Astrocyte (in vitro differentiated cells and primary cell): ENCODE measurements at regions not wholly inside any gene's neighbourhood (a gene's known extent, or its start where the extent isn't known, plus 50 kb on each side); places are given as distances from the start of the nearest gene placed in this dataset.

Experiments
- DNase-seq: peaks from one replicate; pipeline ENCODE4 v3.0.0-alpha.2; 2010; ENCODE audit warnings: low read depth
- FAIRE-seq: peaks from 2 replicates; lab custom pipeline; 2011; peaks lifted over from hg19 to GRCh38; lab: Jason Lieb, UNC
- H2AFZ ChIP-seq: 2 replicates; pipeline ENCODE4 v1.6.0; 2012; ENCODE audit warnings: low read depth, low read length, inconsistent platforms
- H3K27ac ChIP-seq: 2 replicates; pipeline ENCODE4 v1.5.1; 2011; ENCODE audit warnings: low read depth, low read length, inconsistent platforms
- H3K27me3 ChIP-seq: 2 replicates; pipeline ENCODE4 v1.6.0; 2011; ENCODE audit warnings: low read length, inconsistent platforms; ENCODE audit not compliant: insufficient read depth
- H3K36me3 ChIP-seq: 2 replicates; pipeline ENCODE4 v1.5.1; 2011; ENCODE audit warnings: low read length, inconsistent platforms; ENCODE audit not compliant: insufficient read depth
- H3K4me1 ChIP-seq: 2 replicates; pipeline ENCODE4 v1.5.1; 2011; ENCODE audit warnings: low read length, inconsistent platforms; ENCODE audit not compliant: insufficient read depth
- H3K4me2 ChIP-seq: 2 replicates; pipeline ENCODE4 v1.6.0; 2012; ENCODE audit warnings: low read length, inconsistent platforms
- H3K4me3 ChIP-seq: 2 replicates; pipeline ENCODE4 v1.5.1; 2011; ENCODE audit warnings: low read depth, mild to moderate bottlenecking, low read length, inconsistent platforms; ENCODE audit not compliant: insufficient read depth
- H3K79me2 ChIP-seq: 2 replicates; pipeline ENCODE4 v1.6.0; 2012; ENCODE audit warnings: mild to moderate bottlenecking, low read length, inconsistent platforms; ENCODE audit not compliant: insufficient read depth
- H3K9ac ChIP-seq: 2 replicates; pipeline ENCODE4 v1.6.0; 2012; ENCODE audit warnings: mild to moderate bottlenecking, low read length, inconsistent platforms
- H3K9me3 ChIP-seq: 2 replicates; pipeline ENCODE4 v1.5.1; 2012; ENCODE audit warnings: low read depth, mild to moderate bottlenecking, low read length, inconsistent platforms; ENCODE audit not compliant: insufficient read depth
- H4K20me1 ChIP-seq: 2 replicates; pipeline ENCODE4 v1.6.0; 2012; ENCODE audit warnings: low read length, inconsistent platforms; ENCODE audit not compliant: insufficient read depth
- H3K27ac Mint-ChIP-seq: one replicate; pipeline ENCODE4 v1.8.0; 2021; ENCODE audit warnings: mild to moderate bottlenecking, mixed read lengths; ENCODE audit not compliant: unreplicated experiment
- H3K27me3 Mint-ChIP-seq: one replicate; pipeline ENCODE4 v1.8.0; 2021; ENCODE audit warnings: low read depth, mixed read lengths; ENCODE audit not compliant: unreplicated experiment
- H3K36me3 Mint-ChIP-seq: one replicate; pipeline ENCODE4 v1.8.0; 2021; ENCODE audit warnings: low read depth, mixed read lengths; ENCODE audit not compliant: unreplicated experiment
- H3K4me1 Mint-ChIP-seq: one replicate; pipeline ENCODE4 v1.8.0; 2021; ENCODE audit warnings: low read depth, mixed read lengths; ENCODE audit not compliant: unreplicated experiment
- H3K4me3 Mint-ChIP-seq: one replicate; pipeline ENCODE4 v1.8.0; 2021; ENCODE audit warnings: mild to moderate bottlenecking, moderate library complexity, mixed read lengths; ENCODE audit not compliant: unreplicated experiment
- H3K9me3 Mint-ChIP-seq: one replicate; pipeline ENCODE4 v1.8.0; 2021; ENCODE audit warnings: mild to moderate bottlenecking, mixed read lengths; ENCODE audit not compliant: unreplicated experiment
- EZH2 ChIP-seq: IDR thresholded peaks from 2 replicates; pipeline ENCODE4 v1.6.1; 2012; ENCODE audit warnings: mild to moderate bottlenecking, low read length, inconsistent platforms; ENCODE audit not compliant: insufficient read depth
- TF ChIP-seq, protein P1 (sequence below): IDR thresholded peaks from 2 replicates; pipeline ENCODE4 v1.5.1; 2011; ENCODE audit warnings: low read depth, mild to moderate bottlenecking, inconsistent platforms, low read length, moderate library complexity; ENCODE audit not compliant: insufficient read depth

DNA sequence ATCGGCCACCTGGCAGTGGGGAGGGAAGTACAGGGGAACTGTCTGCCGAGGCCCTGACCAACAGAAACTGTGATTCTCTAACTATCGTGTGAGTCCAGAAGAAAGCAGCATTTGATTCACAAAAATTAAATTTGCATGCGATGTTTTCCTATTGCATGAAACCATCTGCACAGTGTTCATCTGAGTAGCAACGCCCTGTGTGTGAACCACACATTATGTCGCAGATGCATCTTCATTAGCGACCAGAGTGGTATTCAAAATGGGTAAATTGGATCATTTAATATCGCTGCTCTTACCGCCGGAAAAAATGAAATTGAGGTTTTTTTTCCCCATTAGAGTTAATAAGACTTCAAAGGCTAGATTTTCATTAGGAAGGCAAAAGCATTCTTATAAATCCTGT lies 260.6 kb downstream of the ABCC12 start:
- no peak for DNase-seq
- Mint-ChIP-seq H3K36me3 (no peaks in the 10 kb centered on the region), H3K27ac (no peak overlapping the region), H3K4me1 (no peaks in the 10 kb centered on the region), H3K27me3 (no peaks in the 10 kb centered on the region), H3K4me3 (no peak overlapping the region), H3K9me3 (peaks cover 13% of the 10 kb centered on the region)
- H2AFZ ChIP-seq: no peak overlapping the region
- no peak overlapping the region for H3K4me3 ChIP-seq
- H3K27me3 ChIP-seq: no peaks in the 10 kb centered on the region
- no peaks in the 10 kb centered on the region for H3K4me1 ChIP-seq
- no peaks in the 10 kb centered on the region for H3K9me3 ChIP-seq
- TF ChIP-seq, protein P1, sequence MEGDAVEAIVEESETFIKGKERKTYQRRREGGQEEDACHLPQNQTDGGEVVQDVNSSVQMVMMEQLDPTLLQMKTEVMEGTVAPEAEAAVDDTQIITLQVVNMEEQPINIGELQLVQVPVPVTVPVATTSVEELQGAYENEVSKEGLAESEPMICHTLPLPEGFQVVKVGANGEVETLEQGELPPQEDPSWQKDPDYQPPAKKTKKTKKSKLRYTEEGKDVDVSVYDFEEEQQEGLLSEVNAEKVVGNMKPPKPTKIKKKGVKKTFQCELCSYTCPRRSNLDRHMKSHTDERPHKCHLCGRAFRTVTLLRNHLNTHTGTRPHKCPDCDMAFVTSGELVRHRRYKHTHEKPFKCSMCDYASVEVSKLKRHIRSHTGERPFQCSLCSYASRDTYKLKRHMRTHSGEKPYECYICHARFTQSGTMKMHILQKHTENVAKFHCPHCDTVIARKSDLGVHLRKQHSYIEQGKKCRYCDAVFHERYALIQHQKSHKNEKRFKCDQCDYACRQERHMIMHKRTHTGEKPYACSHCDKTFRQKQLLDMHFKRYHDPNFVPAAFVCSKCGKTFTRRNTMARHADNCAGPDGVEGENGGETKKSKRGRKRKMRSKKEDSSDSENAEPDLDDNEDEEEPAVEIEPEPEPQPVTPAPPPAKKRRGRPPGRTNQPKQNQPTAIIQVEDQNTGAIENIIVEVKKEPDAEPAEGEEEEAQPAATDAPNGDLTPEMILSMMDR: no peak
- TF ChIP-seq EZH2: no peak
- no peak overlapping the region for H3K9ac ChIP-seq
- FAIRE-seq: no peak
- H3K27ac ChIP-seq: no peak overlapping the region
- H3K79me2 ChIP-seq: no peaks in the 10 kb centered on the region
- H3K4me2 ChIP-seq: no peak overlapping the region
- H3K36me3 ChIP-seq: no peaks in the 10 kb centered on the region
- H4K20me1 ChIP-seq: no peaks in the 10 kb centered on the region

DNA sequence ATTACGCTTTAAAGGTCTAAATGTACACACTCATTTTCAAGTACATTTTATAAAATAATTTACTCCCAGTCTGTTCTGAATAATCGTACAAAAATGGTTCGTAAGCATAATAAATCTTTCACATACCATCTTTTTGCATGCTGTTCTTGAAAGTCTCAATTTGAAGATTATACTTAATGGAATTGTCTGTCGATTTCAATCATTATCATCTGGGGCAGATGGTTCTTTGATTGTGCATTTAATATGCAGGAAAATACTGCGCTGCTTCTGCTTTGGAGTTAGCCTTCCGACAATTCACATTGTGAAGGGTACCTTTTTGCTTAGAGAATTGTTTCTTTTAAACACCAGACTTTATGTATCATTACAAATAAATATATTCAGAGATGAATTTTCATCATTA lies 262.8 kb downstream of the ABCC12 start:
- no peak for FAIRE-seq
- H3K4me1 Mint-ChIP-seq: peaks cover 5% of the 10 kb centered on the region

DNA sequence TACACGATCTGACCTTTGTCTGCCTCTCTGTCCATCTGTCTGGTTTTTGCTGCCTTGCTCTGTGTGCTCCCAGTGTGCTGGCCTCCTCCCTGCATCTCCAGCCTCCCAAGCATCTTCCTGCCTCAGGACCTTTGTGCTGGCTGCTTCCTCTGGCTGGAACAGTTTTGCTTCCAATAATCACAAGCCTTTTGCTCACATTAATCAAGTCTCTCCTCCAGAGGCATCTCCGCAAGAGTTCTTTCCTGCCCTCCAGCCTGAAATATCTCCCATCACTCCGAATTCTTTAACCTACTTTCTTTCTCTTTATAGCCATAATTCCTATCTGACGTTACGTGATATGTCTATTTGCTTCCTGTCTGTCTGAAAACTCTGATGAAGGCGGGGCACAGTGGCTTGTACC lies 267.1 kb downstream of the ABCC12 start:
- Histone ChIP-seq H3K79me2 (no peaks in the 10 kb centered on the region), H3K4me1 (peaks cover 14% of the 10 kb centered on the region), H3K4me2 (no peak overlapping the region), H3K27ac (no peak overlapping the region), H3K9ac (no peak overlapping the region), H3K4me3 (no peak overlapping the region), H3K27me3 (no peaks in the 10 kb centered on the region), H4K20me1 (no peaks in the 10 kb centered on the region), H2AFZ (no peak overlapping the region), H3K36me3 (no peaks in the 10 kb centered on the region), H3K9me3 (no peaks in the 10 kb centered on the region)
- no peak overlapping the region for H3K4me3 Mint-ChIP-seq
- peaks cover 16% of the 10 kb centered on the region for H3K4me1 Mint-ChIP-seq
- TF ChIP-seq, protein P1: no peak
- no peak for TF ChIP-seq EZH2
- H3K27me3 Mint-ChIP-seq: no peaks in the 10 kb centered on the region
- no peak overlapping the region for H3K27ac Mint-ChIP-seq
- FAIRE-seq (no peak), DNase-seq (no peak)
- no peaks in the 10 kb centered on the region for H3K36me3 Mint-ChIP-seq
- H3K9me3 Mint-ChIP-seq: peaks cover 2% of the 10 kb centered on the region

More for the DNA sequence above, 262.8 kb downstream of the ABCC12 start:
- no peak overlapping the region for H2AFZ ChIP-seq
- H3K79me2 ChIP-seq: no peaks in the 10 kb centered on the region
- Mint-ChIP-seq H3K36me3 (no peaks in the 10 kb centered on the region), H3K9me3 (peaks cover 2% of the 10 kb centered on the region), H3K27ac (no peak overlapping the region), H3K4me3 (no peak overlapping the region), H3K27me3 (no peaks in the 10 kb centered on the region)
- H4K20me1 ChIP-seq: no peaks in the 10 kb centered on the region
- H3K27me3 ChIP-seq: no peaks in the 10 kb centered on the region
- H3K27ac ChIP-seq: no peak overlapping the region
- H3K4me2 ChIP-seq: no peak overlapping the region
- no peaks in the 10 kb centered on the region for H3K36me3 ChIP-seq
- H3K4me1 ChIP-seq: peaks cover 3% of the 10 kb centered on the region
- H3K9me3 ChIP-seq: no peaks in the 10 kb centered on the region
- H3K4me3 ChIP-seq: no peak overlapping the region
- no peak for DNase-seq
- no peak overlapping the region for H3K9ac ChIP-seq
- TF ChIP-seq, protein P1: no peak
- TF ChIP-seq EZH2: no peak
